Caco-2 (cell line): ENCODE measurements at regions not wholly inside any gene's neighbourhood (a gene's known extent, or its start where the extent isn't known, plus 50 kb on each side); places are given as distances from the start of the nearest gene placed in this dataset.

Experiments
- BruUV-seq: library from RNA; stranded (reverse); fragments of 400-500 nt; replicated peaks from 2 replicates; lab custom pipeline; 2021; lab: Mats Ljungman, UMichigan
- CTCF ChIA-PET: fragments of 300-600 bp; sonication (Branson Sonifier 250); formaldehyde crosslinking; loops from one replicate; lab custom pipeline; 2022; ENCODE audit warnings: antibody characterized with exemption; lab: Charles Lee
- POLR2A ChIA-PET: fragments of 300-600 bp; sonication (Branson Sonifier 250); formaldehyde crosslinking; loops from one replicate; lab custom pipeline; 2022; ENCODE audit warnings: antibody characterized with exemption; lab: Charles Lee
- DNase-seq, 2 experiments: peaks; one replicate each; pipeline versions ENCODE4 v3.0.0 to v3.0.0-alpha.2; 2020 to 2022
- H3K27me3 ChIP-seq: replicated peaks from 2 replicates; pipeline ENCODE4 v1.6.0; 2011; ENCODE audit warnings: low read length; ENCODE audit not compliant: control insufficient read depth, insufficient read depth
- H3K36me3 ChIP-seq: 2 replicates; pipeline ENCODE4 v1.5.1; 2011; ENCODE audit warnings: low read length; ENCODE audit not compliant: control insufficient read depth, insufficient read depth
- H3K4me1 ChIP-seq: fragments of 250-450 bp; sonication (Bioruptor Pico); 2 replicates; pipeline ENCODE4 v1.5.1; 2020; ENCODE audit warnings: mild to moderate bottlenecking
- H3K4me3 ChIP-seq: 2 replicates; pipeline ENCODE4 v1.5.1; 2011; ENCODE audit warnings: low read depth, mild to moderate bottlenecking, control low read depth, low read length
- H3K9me3 ChIP-seq: fragments of 250-450 bp; sonication (Bioruptor Pico); 2 replicates; pipeline ENCODE4 v1.5.1; 2020; ENCODE audit warnings: mild to moderate bottlenecking, moderate library complexity
- H3K27ac Mint-ChIP-seq: one replicate; pipeline ENCODE4 v1.8.0; 2022; ENCODE audit warnings: mixed read lengths; ENCODE audit not compliant: unreplicated experiment
- H3K27me3 Mint-ChIP-seq: one replicate; pipeline ENCODE4 v1.8.0; 2022; ENCODE audit warnings: mixed read lengths; ENCODE audit not compliant: insufficient read depth, unreplicated experiment
- H3K36me3 Mint-ChIP-seq: one replicate; pipeline ENCODE4 v1.8.0; 2022; ENCODE audit warnings: mild to moderate bottlenecking, mixed read lengths; ENCODE audit not compliant: insufficient read depth, unreplicated experiment
- H3K4me1 Mint-ChIP-seq: one replicate; pipeline ENCODE4 v1.8.0; 2022; ENCODE audit warnings: low read depth, mixed read lengths; ENCODE audit not compliant: unreplicated experiment
- H3K4me3 Mint-ChIP-seq: one replicate; pipeline ENCODE4 v1.8.0; 2022; ENCODE audit warnings: mild to moderate bottlenecking, moderate library complexity, mixed read lengths; ENCODE audit not compliant: unreplicated experiment
- H3K9me3 Mint-ChIP-seq: one replicate; pipeline ENCODE4 v1.8.0; 2022; ENCODE audit warnings: mixed read lengths; ENCODE audit not compliant: unreplicated experiment
- CTCF ChIP-seq, 2 experiments: fragments of 200-600 bp in 1 of 2; IDR thresholded peaks; 1 replicate in 1 of 2; 2 replicates in 1 of 2; pipeline versions ENCODE4 v1.5.1 to v1.8.0; 2011 to 2022; ENCODE audit warnings: antibody characterized with exemption in 1 of 2, control low read depth in 1 of 2, inconsistent platforms in 1 of 2, low read depth in 1 of 2, low read length in 1 of 2, mild to moderate bottlenecking in 1 of 2, moderate library complexity in 1 of 2; ENCODE audit not compliant: insufficient read depth in 1 of 2, severe bottlenecking in 1 of 2, unreplicated experiment in 1 of 2
- intact Hi-C: fragments of 100-400 bp; cut with micrococcal nuclease; formaldehyde crosslinking; loops from one replicate; pipeline ENCODE4 v1.10.0; 2022; ENCODE audit not compliant: unreplicated experiment

GRCh38 chr3:193783166-193783896 lies 190.3 kb downstream of the OPA1 start:
- Histone ChIP-seq H3K9me3 (no peaks in the 10 kb centered on the region), H3K27me3 (no peaks in the 10 kb centered on the region), H3K4me1 (peaks cover 68% of the 10 kb centered on the region), H3K36me3 (no peaks in the 10 kb centered on the region), H3K4me3 (no peak overlapping the region)
- ChIA-PET CTCF (interaction anchor here (0.6 to 3.9 kb wide), 4 partner anchors 30 to 532 kb away, joined by 3 to 42 read pairs (median 4); no protein-coding TSS in a partner anchor), POLR2A (interaction anchor here (0.7 to 2.1 kb wide), 3 partner anchors 61 to 352 kb away, joined by 5 to 13 read pairs (median 7); no protein-coding TSS in a partner anchor)
- peak overlapping the region; percentile 62 for H3K4me3 Mint-ChIP-seq
- no peak for TF ChIP-seq CTCF (IDR thresholded peaks at IDR 0.05; ENCODE audit: insufficient read depth in 1 of 2, low read depth in 1 of 2, low read length in 1 of 2, severe bottlenecking in 1 of 2, unreplicated experiment in 1 of 2)
- H3K9me3 Mint-ChIP-seq = peaks cover 8% of the 10 kb centered on the region
- DNase-seq = no peak
- H3K36me3 Mint-ChIP-seq = peaks cover 15% of the 10 kb centered on the region
- no TSS peak for BruUV-seq
- no peaks in the 10 kb centered on the region for H3K27me3 Mint-ChIP-seq
- H3K27ac Mint-ChIP-seq = peak overlapping the region; percentile 98
- peaks cover 72% of the 10 kb centered on the region for H3K4me1 Mint-ChIP-seq
- intact Hi-C loops = loop anchor here (5.0 to 10.0 kb wide), 2 partner anchors 191 to 289 kb away; no protein-coding TSS in a partner anchor

- H3K4me3 ChIP-seq = no peak overlapping the region
- H3K27me3 Mint-ChIP-seq = no peaks in the 10 kb centered on the region
- H3K27me3 ChIP-seq = no peaks in the 10 kb centered on the region
- peaks cover 8% of the 10 kb centered on the region for H3K9me3 Mint-ChIP-seq
- H3K9me3 ChIP-seq = no peaks in the 10 kb centered on the region
- DNase-seq = no peak
- ChIA-PET CTCF (no interaction called here), POLR2A (interaction anchor here (0.6 kb wide), 1 partner anchor 345 kb away, joined by 4 read pairs; no protein-coding TSS in a partner anchor)
- no peaks in the 10 kb centered on the region for H3K36me3 ChIP-seq
- peak overlapping the region; percentile 84 for H3K27ac Mint-ChIP-seq
- no peak for TF ChIP-seq CTCF (IDR thresholded peaks at IDR 0.05; ENCODE audit: insufficient read depth in 1 of 2, low read depth in 1 of 2, low read length in 1 of 2, severe bottlenecking in 1 of 2, unreplicated experiment in 1 of 2)
- H3K36me3 Mint-ChIP-seq = peaks cover 15% of the 10 kb centered on the region
- H3K4me1 Mint-ChIP-seq = peaks cover 66% of the 10 kb centered on the region
- peaks cover 72% of the 10 kb centered on the region for H3K4me1 ChIP-seq
- H3K4me3 Mint-ChIP-seq = no peak overlapping the region
- no TSS peak for BruUV-seq
- intact Hi-C loops = loop anchor here (5.0 to 10.0 kb wide), 2 partner anchors 190 to 287 kb away; no protein-coding TSS in a partner anchor
Measured at GRCh38 chr3:193784822-193785221, 191.8 kb downstream of the OPA1 start.

- BruUV-seq = no TSS peak
- H3K27me3 ChIP-seq = no peaks in the 10 kb centered on the region
- peaks cover 57% of the 10 kb centered on the region for H3K4me1 Mint-ChIP-seq
- H3K27ac Mint-ChIP-seq = peak overlapping the region; percentile 61
- H3K36me3 ChIP-seq = no peaks in the 10 kb centered on the region
- no peak for TF ChIP-seq CTCF (IDR thresholded peaks at IDR 0.05; ENCODE audit: insufficient read depth in 1 of 2, low read depth in 1 of 2, low read length in 1 of 2, severe bottlenecking in 1 of 2, unreplicated experiment in 1 of 2)
- CTCF ChIA-PET = no interaction called here
- H3K4me3 Mint-ChIP-seq = no peak overlapping the region
- no peaks in the 10 kb centered on the region for H3K27me3 Mint-ChIP-seq
- peaks cover 4% of the 10 kb centered on the region for H3K36me3 Mint-ChIP-seq
- no peak overlapping the region for H3K4me3 ChIP-seq
- POLR2A ChIA-PET = no interaction called here
- intact Hi-C loops = loop anchor here (10.0 kb wide), 1 partner anchor 187 kb away; no protein-coding TSS in a partner anchor
- no peaks in the 10 kb centered on the region for H3K9me3 ChIP-seq
- DNase-seq = no peak
- peaks cover 66% of the 10 kb centered on the region for H3K4me1 ChIP-seq
- H3K9me3 Mint-ChIP-seq = peaks cover 8% of the 10 kb centered on the region
Measured at GRCh38 chr3:193787496-193787870, 194.5 kb downstream of the OPA1 start.
